Glutamatergic neuron (in vitro differentiated cells): ENCODE measurements at regions not wholly inside any gene's neighbourhood (a gene's known extent, or its start where the extent isn't known, plus 50 kb on each side); places are given as distances from the start of the nearest gene placed in this dataset.

Source experiments
- DNase-seq: peaks from one replicate; pipeline ENCODE4 v3.0.0; 2022
- H3K27ac Mint-ChIP-seq: one replicate; pipeline ENCODE4 v1.8.0; 2020; ENCODE audit warnings: mild to moderate bottlenecking, mixed read lengths, inconsistent platforms; ENCODE audit not compliant: unreplicated experiment
- H3K27me3 Mint-ChIP-seq: one replicate; pipeline ENCODE4 v1.8.0; 2020; ENCODE audit warnings: mild to moderate bottlenecking, moderate library complexity, mixed read lengths, inconsistent platforms; ENCODE audit not compliant: unreplicated experiment
- H3K36me3 Mint-ChIP-seq: one replicate; pipeline ENCODE4 v1.8.0; 2020; ENCODE audit warnings: mild to moderate bottlenecking, mixed read lengths, inconsistent platforms; ENCODE audit not compliant: unreplicated experiment
- H3K4me1 Mint-ChIP-seq: one replicate; pipeline ENCODE4 v1.8.0; 2020; ENCODE audit warnings: mild to moderate bottlenecking, low read depth, mixed read lengths, inconsistent platforms; ENCODE audit not compliant: unreplicated experiment
- H3K4me3 Mint-ChIP-seq: one replicate; pipeline ENCODE4 v1.8.0; 2020; ENCODE audit warnings: mild to moderate bottlenecking, mixed read lengths, inconsistent platforms; ENCODE audit not compliant: unreplicated experiment
- H3K9me3 Mint-ChIP-seq: one replicate; pipeline ENCODE4 v1.8.0; 2020; ENCODE audit warnings: mild to moderate bottlenecking, moderate library complexity, mixed read lengths, inconsistent platforms; ENCODE audit not compliant: unreplicated experiment
- TF ChIP-seq, protein P1 (sequence below): fragments of 200-600 bp; sonication (generic); IDR thresholded peaks from one replicate; pipeline ENCODE4 v1.5.0; 2021; ENCODE audit not compliant: partially characterized antibody, unreplicated experiment

DNA sequence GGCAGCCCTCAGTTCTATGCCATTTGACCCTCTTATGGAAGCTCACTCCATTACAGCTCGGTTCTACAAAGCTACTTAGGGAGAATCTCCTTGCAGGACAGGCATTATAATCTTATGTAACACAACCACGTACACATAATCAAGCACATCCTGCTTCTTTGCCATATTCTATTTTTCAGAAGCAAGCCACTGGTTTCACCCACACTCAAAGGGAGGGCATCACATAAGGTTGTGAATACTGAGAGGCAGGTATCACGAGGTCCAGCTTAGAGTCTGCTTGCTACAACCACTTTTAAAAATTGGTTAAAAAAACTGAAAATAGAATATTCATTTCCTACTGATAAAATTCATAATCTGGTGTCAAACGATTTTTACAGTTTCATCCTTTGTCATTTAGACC lies 589.2 kb downstream of the SLC16A7 start:
- H3K27ac Mint-ChIP-seq, result no peak overlapping the region
- no peaks in the 10 kb centered on the region for H3K9me3 Mint-ChIP-seq

GRCh38 chr12:60191271-60191670 lies 595.4 kb downstream of the SLC16A7 start:
- no peak for DNase-seq
- Mint-ChIP-seq H3K36me3 (no peaks in the 10 kb centered on the region), H3K4me3 (no peak overlapping the region), H3K27ac (no peak overlapping the region), H3K4me1 (no peaks in the 10 kb centered on the region), H3K27me3 (no peaks in the 10 kb centered on the region), H3K9me3 (no peaks in the 10 kb centered on the region)
- TF ChIP-seq, protein P1, sequence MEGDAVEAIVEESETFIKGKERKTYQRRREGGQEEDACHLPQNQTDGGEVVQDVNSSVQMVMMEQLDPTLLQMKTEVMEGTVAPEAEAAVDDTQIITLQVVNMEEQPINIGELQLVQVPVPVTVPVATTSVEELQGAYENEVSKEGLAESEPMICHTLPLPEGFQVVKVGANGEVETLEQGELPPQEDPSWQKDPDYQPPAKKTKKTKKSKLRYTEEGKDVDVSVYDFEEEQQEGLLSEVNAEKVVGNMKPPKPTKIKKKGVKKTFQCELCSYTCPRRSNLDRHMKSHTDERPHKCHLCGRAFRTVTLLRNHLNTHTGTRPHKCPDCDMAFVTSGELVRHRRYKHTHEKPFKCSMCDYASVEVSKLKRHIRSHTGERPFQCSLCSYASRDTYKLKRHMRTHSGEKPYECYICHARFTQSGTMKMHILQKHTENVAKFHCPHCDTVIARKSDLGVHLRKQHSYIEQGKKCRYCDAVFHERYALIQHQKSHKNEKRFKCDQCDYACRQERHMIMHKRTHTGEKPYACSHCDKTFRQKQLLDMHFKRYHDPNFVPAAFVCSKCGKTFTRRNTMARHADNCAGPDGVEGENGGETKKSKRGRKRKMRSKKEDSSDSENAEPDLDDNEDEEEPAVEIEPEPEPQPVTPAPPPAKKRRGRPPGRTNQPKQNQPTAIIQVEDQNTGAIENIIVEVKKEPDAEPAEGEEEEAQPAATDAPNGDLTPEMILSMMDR, result no peak

More for the DNA sequence above, 589.2 kb downstream of the SLC16A7 start:
- DNase-seq, result no peak
- Mint-ChIP-seq H3K4me1 (peaks cover 2% of the 10 kb centered on the region), H3K36me3 (no peaks in the 10 kb centered on the region), H3K27me3 (peaks cover 2% of the 10 kb centered on the region), H3K4me3 (no peak overlapping the region)
- TF ChIP-seq, protein P1, result no peak

GRCh38 chr12:60191676-60192359 lies 596.0 kb downstream of the SLC16A7 start:
- no peak for DNase-seq
- no peak overlapping the region for H3K4me3 Mint-ChIP-seq
- H3K4me1 Mint-ChIP-seq, result no peaks in the 10 kb centered on the region
- H3K27ac Mint-ChIP-seq, result no peak overlapping the region
- TF ChIP-seq, protein P1, result no peak
- H3K9me3 Mint-ChIP-seq, result no peaks in the 10 kb centered on the region
- H3K27me3 Mint-ChIP-seq, result no peaks in the 10 kb centered on the region
- no peaks in the 10 kb centered on the region for H3K36me3 Mint-ChIP-seq

GRCh38 chr12:60194678-60195077 lies 598.8 kb downstream of the SLC16A7 start:
- no peaks in the 10 kb centered on the region for H3K36me3 Mint-ChIP-seq
- H3K4me3 Mint-ChIP-seq, result no peak overlapping the region
- no peaks in the 10 kb centered on the region for H3K4me1 Mint-ChIP-seq
- no peak for DNase-seq
- H3K27ac Mint-ChIP-seq, result no peak overlapping the region
- no peaks in the 10 kb centered on the region for H3K27me3 Mint-ChIP-seq
- TF ChIP-seq, protein P1, result no peak
- H3K9me3 Mint-ChIP-seq, result no peaks in the 10 kb centered on the region

DNA sequence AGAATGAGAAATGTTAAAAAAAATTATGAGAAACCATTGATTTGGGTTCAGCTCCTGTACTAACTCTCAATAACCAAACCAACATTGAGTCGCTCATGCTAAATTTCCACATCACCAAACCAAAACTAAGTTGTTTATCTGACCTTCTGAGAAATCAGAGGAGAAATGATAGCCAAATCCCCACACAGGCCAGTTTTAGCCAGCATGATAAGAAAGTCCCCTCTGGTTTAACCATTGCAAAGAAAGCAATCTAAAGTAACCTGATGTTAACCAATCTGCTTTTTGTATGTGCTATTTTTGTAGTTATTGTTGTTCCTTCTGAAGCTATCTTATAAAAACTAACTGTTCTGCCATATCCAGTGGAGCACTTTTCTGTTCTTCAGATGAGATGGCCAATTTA lies 599.7 kb downstream of the SLC16A7 start:
- TF ChIP-seq, protein P1, result no peak
- H3K27me3 Mint-ChIP-seq, result no peaks in the 10 kb centered on the region
- H3K36me3 Mint-ChIP-seq, result no peaks in the 10 kb centered on the region
- no peak overlapping the region for H3K4me3 Mint-ChIP-seq
- H3K27ac Mint-ChIP-seq, result no peak overlapping the region
- no peaks in the 10 kb centered on the region for H3K9me3 Mint-ChIP-seq
- H3K4me1 Mint-ChIP-seq, result peaks cover 3% of the 10 kb centered on the region
- DNase-seq, result no peak
